ENCODE measurements at regions not wholly inside any gene's neighbourhood (a gene's known extent, or its start where the extent isn't known, plus 50 kb on each side); places are given as distances from the start of the nearest gene placed in this dataset.

GRCh38 chr12:98358144-98358543, 157.2 kb upstream of the TMPO start:
- no peak for TF ChIP-seq CTCF (IDR thresholded peaks at IDR 0.05)
- no peak for TF ChIP-seq POLR2AphosphoS5 (IDR thresholded peaks at IDR 0.05)
